Vagina (tissue), 2 donors: ENCODE measurements at regions not wholly inside any gene's neighbourhood (a gene's known extent, or its start where the extent isn't known, plus 50 kb on each side); places are given as distances from the start of the nearest gene placed in this dataset.

Experiments
- CTCF ChIP-seq, 3 experiments: fragments of 450-650 bp in 2 of 3; fragments of 200-600 bp in 1 of 3; sonication (generic) in 1 of 3; IDR thresholded peaks; one replicate each; pipeline ENCODE4 v1.5.1; 2017 to 2019; ENCODE audit warnings: antibody characterized with exemption in 3 of 3, mild to moderate bottlenecking in 2 of 3, moderate library complexity in 2 of 3
- POLR2A ChIP-seq, 2 donors: fragments of 450-650 bp; IDR thresholded peaks; one replicate each; pipeline ENCODE4 v1.6.1; 2017; ENCODE audit warnings: antibody characterized with exemption in 2 of 2, mild to moderate bottlenecking in 2 of 2, moderate library complexity in 2 of 2
- POLR2AphosphoS5 ChIP-seq, 2 donors: sonication (generic); formaldehyde crosslinking; IDR thresholded peaks; one replicate each; pipeline ENCODE4 v1.9.0; 2017; ENCODE audit warnings: antibody characterized with exemption in 2 of 2, mild to moderate bottlenecking in 2 of 2, low read depth in 1 of 2; ENCODE audit not compliant: insufficient read depth in 1 of 2

- TF ChIP-seq CTCF (IDR thresholded peaks at IDR 0.05) (no peak), POLR2A (IDR thresholded peaks at IDR 0.05) (no peak), POLR2AphosphoS5 (IDR thresholded peaks at IDR 0.05; ENCODE audit: insufficient read depth in 1 of 2, low read depth in 1 of 2) (no peak)
Measured at GRCh38 chr2:150697596-150697995, 210.1 kb upstream of the RND3 start.
